ENCODE measurements at regions not wholly inside any gene's neighbourhood (a gene's known extent, or its start where the extent isn't known, plus 50 kb on each side); places are given as distances from the start of the nearest gene placed in this dataset.

DNA sequence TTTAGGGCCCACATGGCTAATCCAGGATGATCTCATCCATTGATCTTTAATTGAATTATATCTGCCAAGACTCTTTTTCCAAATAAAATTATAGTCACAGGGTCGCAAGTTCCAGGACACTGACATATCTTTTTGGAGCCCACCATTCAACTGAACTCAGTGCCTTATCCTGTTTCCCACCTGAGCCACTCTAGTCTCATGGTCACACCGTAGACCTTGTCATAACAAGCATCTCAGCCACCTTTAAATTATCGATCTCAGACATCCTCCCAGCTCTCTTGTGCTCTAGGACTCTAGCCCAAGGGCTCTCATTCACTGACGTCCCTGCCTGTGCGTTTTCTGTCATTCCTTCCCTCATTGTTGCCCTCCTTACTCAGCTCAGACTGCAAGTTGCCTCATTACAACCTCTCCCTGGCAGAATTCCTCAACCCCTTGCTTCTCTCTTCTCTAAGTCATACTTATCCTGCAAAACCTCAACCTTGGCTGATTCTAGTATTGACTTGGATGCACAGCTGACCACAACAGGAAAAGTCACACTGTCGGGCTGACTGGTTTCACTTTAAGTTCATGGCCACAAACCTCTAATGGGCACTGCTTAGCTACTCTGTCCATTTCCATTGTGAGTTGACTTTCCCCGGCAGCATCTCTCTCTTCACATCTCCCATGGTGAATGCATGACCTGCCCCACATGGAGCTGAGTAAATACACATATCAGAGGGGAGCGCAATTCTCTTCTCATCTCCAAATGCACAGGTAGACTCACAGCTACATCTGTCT, 91.0 kb upstream of the TRIM2 start:
- H2BK12ac ChIP-seq (ENCODE audit: insufficient read length, low read depth, low read length) = no peak overlapping the region
- no peak overlapping the region for H3K27ac ChIP-seq (ENCODE audit: insufficient read length, low read depth, low read length)
- no peak overlapping the region for H3K9ac ChIP-seq (ENCODE audit: extremely low read depth, insufficient read length, low read length)
- Mint-ChIP-seq H3K4me1 (peaks cover 0 to 3% of the 10 kb centered on the region in 2 experiments; a peak in 1 of 4 replicates), H3K27me3 (ENCODE audit: low read depth) (no peaks in the 10 kb centered on the region; the same call in none of the 2 replicates), H3K36me3 (ENCODE audit: insufficient read depth in 1 of 3, low read depth in 3 of 3) (no peaks in the 10 kb centered on the region), H3K27ac (no peak overlapping the region), H3K4me3 (no peak overlapping the region), H3K9me3 (no peaks in the 10 kb centered on the region)
- H2BK15ac ChIP-seq (ENCODE audit: low read depth, low read length) = no peak overlapping the region; the same call in 1 of the 2 replicates
- WGBS (ENCODE audit: extremely low coverage, insufficient read length, low lambda C conversion rate) = no CpG with 5 or more reads among the region's 8 CpGs
- no peak overlapping the region for H3K56ac ChIP-seq (ENCODE audit: insufficient read length, low read depth, low read length)
- no peak overlapping the region for H2AFZ ChIP-seq (ENCODE audit: low read length)
- H3K23me2 ChIP-seq (ENCODE audit: insufficient read length, low read depth, low read length, poor library complexity, severe bottlenecking) = no peaks in the 10 kb centered on the region
- H3K9me3 ChIP-seq (ENCODE audit: control insufficient read depth, low read depth, low read length) = no peaks in the 10 kb centered on the region
- peak overlapping the region; percentile 52 for H4K8ac ChIP-seq (replicated peaks; ENCODE audit: insufficient read length, low read depth, low read length)
- no peak overlapping the region for H4K5ac ChIP-seq (ENCODE audit: insufficient read length, low read depth, low read length)
- H3K4me1 ChIP-seq (ENCODE audit: insufficient read depth, low read length) = no peaks in the 10 kb centered on the region
- no peak overlapping the region for H2BK20ac ChIP-seq (ENCODE audit: low read depth, low read length, poor library complexity, severe bottlenecking)
- no peak overlapping the region for H3T11ph ChIP-seq (ENCODE audit: low read length)
- H3K4me2 ChIP-seq (ENCODE audit: insufficient read depth, insufficient read length, low read length) = no peak overlapping the region
- DNase-seq = no peak
- H3K23ac ChIP-seq (ENCODE audit: insufficient read length, low read depth, low read length) = no peak overlapping the region
- no peak overlapping the region for H2BK5ac ChIP-seq (ENCODE audit: insufficient read length, low read length)
- no peaks in the 10 kb centered on the region; the same call in 1 of the 2 replicates for H3K27me3 ChIP-seq (ENCODE audit: insufficient read depth, low read length)
- no peak overlapping the region for H3K4ac ChIP-seq (ENCODE audit: low read depth, low read length)
- no peak overlapping the region for H2BK120ac ChIP-seq (ENCODE audit: low read depth, low read length, poor library complexity, severe bottlenecking)
- no peaks in the 10 kb centered on the region for H3K79me2 ChIP-seq (ENCODE audit: insufficient read depth, low read length)
- no peak overlapping the region for H3K14ac ChIP-seq (ENCODE audit: insufficient read depth, low read length)
- H3K79me1 ChIP-seq (ENCODE audit: insufficient read depth, low read depth, low read length, poor library complexity, severe bottlenecking) = no peaks in the 10 kb centered on the region
- TF ChIP-seq, protein P1, sequence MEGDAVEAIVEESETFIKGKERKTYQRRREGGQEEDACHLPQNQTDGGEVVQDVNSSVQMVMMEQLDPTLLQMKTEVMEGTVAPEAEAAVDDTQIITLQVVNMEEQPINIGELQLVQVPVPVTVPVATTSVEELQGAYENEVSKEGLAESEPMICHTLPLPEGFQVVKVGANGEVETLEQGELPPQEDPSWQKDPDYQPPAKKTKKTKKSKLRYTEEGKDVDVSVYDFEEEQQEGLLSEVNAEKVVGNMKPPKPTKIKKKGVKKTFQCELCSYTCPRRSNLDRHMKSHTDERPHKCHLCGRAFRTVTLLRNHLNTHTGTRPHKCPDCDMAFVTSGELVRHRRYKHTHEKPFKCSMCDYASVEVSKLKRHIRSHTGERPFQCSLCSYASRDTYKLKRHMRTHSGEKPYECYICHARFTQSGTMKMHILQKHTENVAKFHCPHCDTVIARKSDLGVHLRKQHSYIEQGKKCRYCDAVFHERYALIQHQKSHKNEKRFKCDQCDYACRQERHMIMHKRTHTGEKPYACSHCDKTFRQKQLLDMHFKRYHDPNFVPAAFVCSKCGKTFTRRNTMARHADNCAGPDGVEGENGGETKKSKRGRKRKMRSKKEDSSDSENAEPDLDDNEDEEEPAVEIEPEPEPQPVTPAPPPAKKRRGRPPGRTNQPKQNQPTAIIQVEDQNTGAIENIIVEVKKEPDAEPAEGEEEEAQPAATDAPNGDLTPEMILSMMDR (conservative IDR thresholded peaks at IDR 0.05) = no peak
- no peak overlapping the region for H2AK5ac ChIP-seq (ENCODE audit: insufficient read length, low read length)
- H3K18ac ChIP-seq (ENCODE audit: insufficient read length, low read depth, low read length) = no peak overlapping the region
- no peaks in the 10 kb centered on the region for H4K20me1 ChIP-seq (ENCODE audit: control insufficient read depth, insufficient read depth, insufficient read length)
- no peak overlapping the region for H4K91ac ChIP-seq (ENCODE audit: insufficient read length, low read depth, low read length)

Data from H9 (cell line).